ENCODE measurements at regions not wholly inside any gene's neighbourhood (a gene's known extent, or its start where the extent isn't known, plus 50 kb on each side); places are given as distances from the start of the nearest gene placed in this dataset.
"Not testable (repeated sequence)": the region's sequence is repeated elsewhere in the genome, so short reads cannot be mapped to it uniquely, and the experiment has no call there.

- H3K9me3 ChIP-seq (ENCODE audit: severe bottlenecking), result no peaks in the 10 kb centered on the region
- ATAC-seq (ENCODE audit: low read depth) (no peak), DNase-seq (ENCODE audit: low spot score) (no peak)
- H3K4me1 ChIP-seq (ENCODE audit: insufficient read depth, poor library complexity, severe bottlenecking), result peaks cover 10% of the 10 kb centered on the region
- no peaks in the 10 kb centered on the region for H3K27me3 ChIP-seq (ENCODE audit: insufficient read depth, poor library complexity, severe bottlenecking)
- TF ChIP-seq, protein P1, sequence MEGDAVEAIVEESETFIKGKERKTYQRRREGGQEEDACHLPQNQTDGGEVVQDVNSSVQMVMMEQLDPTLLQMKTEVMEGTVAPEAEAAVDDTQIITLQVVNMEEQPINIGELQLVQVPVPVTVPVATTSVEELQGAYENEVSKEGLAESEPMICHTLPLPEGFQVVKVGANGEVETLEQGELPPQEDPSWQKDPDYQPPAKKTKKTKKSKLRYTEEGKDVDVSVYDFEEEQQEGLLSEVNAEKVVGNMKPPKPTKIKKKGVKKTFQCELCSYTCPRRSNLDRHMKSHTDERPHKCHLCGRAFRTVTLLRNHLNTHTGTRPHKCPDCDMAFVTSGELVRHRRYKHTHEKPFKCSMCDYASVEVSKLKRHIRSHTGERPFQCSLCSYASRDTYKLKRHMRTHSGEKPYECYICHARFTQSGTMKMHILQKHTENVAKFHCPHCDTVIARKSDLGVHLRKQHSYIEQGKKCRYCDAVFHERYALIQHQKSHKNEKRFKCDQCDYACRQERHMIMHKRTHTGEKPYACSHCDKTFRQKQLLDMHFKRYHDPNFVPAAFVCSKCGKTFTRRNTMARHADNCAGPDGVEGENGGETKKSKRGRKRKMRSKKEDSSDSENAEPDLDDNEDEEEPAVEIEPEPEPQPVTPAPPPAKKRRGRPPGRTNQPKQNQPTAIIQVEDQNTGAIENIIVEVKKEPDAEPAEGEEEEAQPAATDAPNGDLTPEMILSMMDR (IDR thresholded peaks at IDR 0.05; ENCODE audit: poor library complexity, severe bottlenecking), result no peak
- H3K4me3 ChIP-seq (ENCODE audit: severe bottlenecking), result no peak overlapping the region
- H3K36me3 ChIP-seq (ENCODE audit: low read depth), result no peaks in the 10 kb centered on the region
- no peak overlapping the region for H3K27ac ChIP-seq (ENCODE audit: poor library complexity, severe bottlenecking)
Observed at GRCh38 chr12:67099858-67100257, 169.3 kb upstream of the CAND1 start.

GRCh38 chr12:67103521-67103920, 165.6 kb upstream of the CAND1 start:
- H3K36me3 ChIP-seq (ENCODE audit: low read depth), result no peaks in the 10 kb centered on the region
- DNase-seq (ENCODE audit: low spot score) (no peak), ATAC-seq (ENCODE audit: low read depth) (no peak)
- H3K9me3 ChIP-seq (ENCODE audit: severe bottlenecking), result peaks cover 5% of the 10 kb centered on the region
- TF ChIP-seq, protein P1 (IDR thresholded peaks at IDR 0.05; ENCODE audit: poor library complexity, severe bottlenecking), result no peak
- H3K27ac ChIP-seq (ENCODE audit: poor library complexity, severe bottlenecking), result no peak overlapping the region
- no peaks in the 10 kb centered on the region for H3K27me3 ChIP-seq (ENCODE audit: insufficient read depth, poor library complexity, severe bottlenecking)
- no peak overlapping the region for H3K4me3 ChIP-seq (ENCODE audit: severe bottlenecking)
- no peaks in the 10 kb centered on the region for H3K4me1 ChIP-seq (ENCODE audit: insufficient read depth, poor library complexity, severe bottlenecking)

DNA sequence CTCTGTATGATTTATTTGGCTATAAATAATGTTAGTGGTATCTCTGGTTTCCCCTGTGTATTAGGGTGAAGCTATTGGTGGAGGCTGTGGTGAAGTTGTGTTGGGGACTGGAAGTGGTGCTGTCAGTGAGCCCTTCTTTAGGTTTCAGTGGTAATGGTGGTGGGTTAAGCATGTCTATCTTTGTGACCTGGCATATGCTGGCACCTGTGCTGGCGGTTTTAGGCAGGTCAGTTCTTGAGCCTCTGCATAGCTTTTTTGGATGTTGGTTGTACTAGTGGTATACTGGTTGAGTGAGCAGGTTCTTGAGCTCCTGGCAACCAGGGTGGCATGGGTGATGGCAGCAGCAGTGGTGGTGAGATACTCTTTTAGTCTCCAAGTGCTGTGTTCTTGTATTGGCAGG, 161.9 kb upstream of the CAND1 start:
- ATAC-seq (ENCODE audit: low read depth), result no peak
- Histone ChIP-seq H3K27ac (ENCODE audit: poor library complexity, severe bottlenecking) (no peak overlapping the region), H3K36me3 (ENCODE audit: low read depth) (no peaks in the 10 kb centered on the region), H3K9me3 (ENCODE audit: severe bottlenecking) (peaks cover 5% of the 10 kb centered on the region), H3K4me1 (ENCODE audit: insufficient read depth, poor library complexity, severe bottlenecking) (no peaks in the 10 kb centered on the region), H3K4me3 (ENCODE audit: severe bottlenecking) (no peak overlapping the region), H3K27me3 (ENCODE audit: insufficient read depth, poor library complexity, severe bottlenecking) (no peaks in the 10 kb centered on the region)
- TF ChIP-seq, protein P1 (IDR thresholded peaks at IDR 0.05; ENCODE audit: poor library complexity, severe bottlenecking), result no peak
- no peak for DNase-seq (ENCODE audit: low spot score)

DNA sequence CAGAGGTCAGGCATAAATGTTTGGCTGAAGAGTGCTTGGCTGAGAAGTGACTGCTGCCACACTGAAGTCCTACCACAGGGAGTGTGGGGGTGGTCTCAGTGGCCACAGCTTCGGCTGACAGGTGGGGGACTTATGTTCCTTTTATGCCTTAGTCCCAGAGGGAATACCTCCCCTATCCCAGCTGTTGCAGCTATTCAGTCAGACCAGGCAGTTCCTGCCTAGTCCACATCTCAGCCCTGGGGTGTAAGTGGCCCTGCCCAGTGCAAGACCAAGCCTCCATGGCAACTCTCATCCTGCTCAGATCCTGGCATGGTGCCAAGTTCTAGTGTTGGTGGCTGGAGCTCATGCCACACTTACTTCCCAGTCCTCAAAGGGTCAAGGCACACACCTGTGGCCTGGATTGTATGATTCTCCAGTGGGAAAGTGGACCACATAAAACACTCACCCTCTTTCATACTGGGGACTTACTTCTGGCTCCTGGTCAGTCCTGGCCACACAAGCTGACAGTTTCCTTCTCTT, 161.3 kb upstream of the CAND1 start:
- no peak overlapping the region for H3K4me3 ChIP-seq (ENCODE audit: severe bottlenecking)
- no peak overlapping the region for H3K27ac ChIP-seq (ENCODE audit: poor library complexity, severe bottlenecking)
- DNase-seq (ENCODE audit: low spot score) (no peak), ATAC-seq (ENCODE audit: low read depth) (no peak)
- peaks cover 5% of the 10 kb centered on the region for H3K9me3 ChIP-seq (ENCODE audit: severe bottlenecking)
- H3K36me3 ChIP-seq (ENCODE audit: low read depth), result no peaks in the 10 kb centered on the region
- TF ChIP-seq, protein P1 (IDR thresholded peaks at IDR 0.05; ENCODE audit: poor library complexity, severe bottlenecking), result no peak
- no peaks in the 10 kb centered on the region for H3K4me1 ChIP-seq (ENCODE audit: insufficient read depth, poor library complexity, severe bottlenecking)
- no peaks in the 10 kb centered on the region for H3K27me3 ChIP-seq (ENCODE audit: insufficient read depth, poor library complexity, severe bottlenecking)

DNA sequence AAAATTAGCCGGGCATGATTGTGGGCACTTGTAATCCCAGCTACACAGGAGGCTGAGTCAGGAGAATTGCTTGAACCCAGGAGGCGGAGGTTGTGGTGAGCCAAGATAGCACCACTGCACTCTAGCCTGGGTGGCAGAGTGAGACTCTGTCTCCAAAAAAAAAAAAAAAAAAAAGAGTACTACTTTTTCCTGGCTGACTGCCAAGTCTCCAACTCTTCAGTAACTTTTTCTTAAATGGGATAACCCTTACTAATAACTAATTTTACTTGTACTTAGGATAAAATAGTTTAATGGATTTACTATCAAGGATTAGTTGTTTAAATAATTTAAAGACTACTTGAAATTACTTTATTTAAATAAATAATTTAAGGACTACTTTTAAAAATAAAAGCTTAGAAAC, 158.8 kb upstream of the CAND1 start:
- ATAC-seq (ENCODE audit: low read depth); H3K27ac ChIP-seq (ENCODE audit: poor library complexity, severe bottlenecking); DNase-seq (ENCODE audit: low spot score); H3K4me3 ChIP-seq (ENCODE audit: severe bottlenecking); H3K9me3 ChIP-seq (ENCODE audit: severe bottlenecking); H3K36me3 ChIP-seq (ENCODE audit: low read depth); H3K27me3 ChIP-seq (ENCODE audit: insufficient read depth, poor library complexity, severe bottlenecking); H3K4me1 ChIP-seq (ENCODE audit: insufficient read depth, poor library complexity, severe bottlenecking): not testable (repeated sequence)
